ENCODE measurements at regions not wholly inside any gene's neighbourhood (a gene's known extent, or its start where the extent isn't known, plus 50 kb on each side); places are given as distances from the start of the nearest gene placed in this dataset.

DNA sequence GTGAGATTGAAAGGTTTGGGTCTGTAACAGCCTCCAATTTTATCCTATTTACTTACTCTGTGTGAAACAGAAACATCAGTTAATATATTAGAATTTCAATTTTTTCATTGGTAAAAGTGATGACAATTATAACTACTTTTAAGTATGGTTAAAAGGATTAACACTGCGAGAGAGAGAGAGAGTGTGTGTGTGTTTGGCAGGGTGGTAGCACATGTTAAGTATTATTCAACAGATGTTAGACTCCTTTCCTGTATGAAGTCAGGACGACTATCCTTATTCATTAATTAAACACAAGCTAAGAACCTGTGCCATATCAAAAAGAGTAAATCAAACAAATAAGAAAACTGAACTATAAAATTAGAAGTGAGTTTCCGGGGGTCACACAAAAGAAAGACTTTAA, 662.5 kb downstream of the PLPP3 start:
- no peak for DNase-seq
- WGBS, result 63% methylated on average over 3 of the region's 3 CpGs
- no peaks in the 10 kb centered on the region for H3K4me1 ChIP-seq (ENCODE audit: control insufficient read depth, insufficient read depth, low read length)
- H3K27ac ChIP-seq (ENCODE audit: low read length), result no peak overlapping the region
- intact Hi-C loops (cut with DNase I), result no loop called here
- H3K27me3 ChIP-seq (ENCODE audit: control insufficient read depth, insufficient read depth), result no peaks in the 10 kb centered on the region
- H3K4me3 ChIP-seq (ENCODE audit: low read length), result no peak overlapping the region
- ATAC-seq, result no peak
- H3K9me3 ChIP-seq (ENCODE audit: control insufficient read depth, low read length), result no peaks in the 10 kb centered on the region

- no peak overlapping the region for H3K27ac ChIP-seq (ENCODE audit: low read length)
- no peaks in the 10 kb centered on the region for H3K9me3 ChIP-seq (ENCODE audit: control insufficient read depth, low read length)
- ATAC-seq (peak in 1 of 2 donors; percentile 57), DNase-seq (no peak)
- 20% methylated on average over 2 of the region's 2 CpGs for WGBS
- no peaks in the 10 kb centered on the region for H3K27me3 ChIP-seq (ENCODE audit: control insufficient read depth, insufficient read depth)
- intact Hi-C loops (cut with DNase I), result no loop called here
- no peak overlapping the region for H3K4me3 ChIP-seq (ENCODE audit: low read length)
- no peaks in the 10 kb centered on the region for H3K4me1 ChIP-seq (ENCODE audit: control insufficient read depth, insufficient read depth, low read length)
These were observed 662.9 kb downstream of the PLPP3 start for GRCh38 chr1:55916481-55916880.

GRCh38 chr1:55913565-55913964, 665.8 kb downstream of the PLPP3 start:
- intact Hi-C loops (cut with DNase I), result no loop called here
- Histone ChIP-seq H3K9me3 (ENCODE audit: control insufficient read depth, low read length) (no peaks in the 10 kb centered on the region), H3K4me3 (ENCODE audit: low read length) (no peak overlapping the region), H3K27ac (ENCODE audit: low read length) (no peak overlapping the region), H3K4me1 (ENCODE audit: control insufficient read depth, insufficient read depth, low read length) (no peaks in the 10 kb centered on the region), H3K27me3 (ENCODE audit: control insufficient read depth, insufficient read depth) (no peaks in the 10 kb centered on the region)
- DNase-seq (no peak), ATAC-seq (no peak)
- WGBS, result 97% methylated on average over 7 of the region's 7 CpGs

GRCh38 chr1:55912438-55912837, 666.9 kb downstream of the PLPP3 start:
- Histone ChIP-seq H3K4me3 (ENCODE audit: low read length) (no peak overlapping the region), H3K27me3 (ENCODE audit: control insufficient read depth, insufficient read depth) (no peaks in the 10 kb centered on the region), H3K4me1 (ENCODE audit: control insufficient read depth, insufficient read depth, low read length) (no peaks in the 10 kb centered on the region), H3K9me3 (ENCODE audit: control insufficient read depth, low read length) (no peaks in the 10 kb centered on the region), H3K27ac (ENCODE audit: low read length) (no peak overlapping the region)
- intact Hi-C loops (cut with DNase I), result no loop called here
- ATAC-seq (no peak), DNase-seq (peak in 1 of 3 donors; percentile 40)
- 96% methylated on average over 6 of the region's 6 CpGs for WGBS

- intact Hi-C loops (cut with DNase I), result no loop called here
- no peaks in the 10 kb centered on the region for H3K27me3 ChIP-seq (ENCODE audit: control insufficient read depth, insufficient read depth)
- H3K27ac ChIP-seq (ENCODE audit: low read length), result no peak overlapping the region
- no peak overlapping the region for H3K4me3 ChIP-seq (ENCODE audit: low read length)
- DNase-seq (no peak), ATAC-seq (no peak)
- no peaks in the 10 kb centered on the region for H3K9me3 ChIP-seq (ENCODE audit: control insufficient read depth, low read length)
- WGBS, result 95% methylated on average over 3 of the region's 3 CpGs
- H3K4me1 ChIP-seq (ENCODE audit: control insufficient read depth, insufficient read depth, low read length), result no peaks in the 10 kb centered on the region
These were observed 674.8 kb downstream of the PLPP3 start for GRCh38 chr1:55904541-55904940.

DNA sequence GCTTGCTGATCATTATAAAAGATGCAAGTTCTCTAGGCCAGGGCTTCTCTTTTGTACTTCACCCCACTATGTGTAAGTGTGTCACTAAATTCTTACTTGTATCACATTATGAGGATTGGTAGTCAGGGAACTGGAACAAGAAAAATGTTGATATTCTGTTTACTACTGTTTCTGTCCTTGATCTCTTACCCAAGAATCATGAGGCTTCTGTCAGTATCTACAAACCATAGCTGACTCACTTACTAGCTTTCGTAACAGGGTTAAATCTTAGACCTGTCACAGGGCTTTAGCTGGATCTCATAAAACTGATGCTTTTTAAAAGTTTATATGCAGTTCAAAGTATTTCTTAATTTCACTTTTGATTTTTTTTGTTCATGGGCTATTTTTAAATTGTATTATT, 681.2 kb downstream of the PLPP3 start:
- no peak for DNase-seq
- Histone ChIP-seq H3K9me3 (ENCODE audit: control insufficient read depth, low read length) (no peaks in the 10 kb centered on the region), H3K27ac (ENCODE audit: low read length) (no peak overlapping the region), H3K4me1 (ENCODE audit: control insufficient read depth, insufficient read depth, low read length) (no peaks in the 10 kb centered on the region), H3K27me3 (ENCODE audit: control insufficient read depth, insufficient read depth) (no peaks in the 10 kb centered on the region), H3K4me3 (ENCODE audit: low read length) (no peak overlapping the region)
- 96% methylated on average over 1 of the region's 1 CpG for WGBS
- intact Hi-C loops (cut with DNase I), result no loop called here
- ATAC-seq, result no peak

GRCh38 chr1:55896210-55896609, 681.0 kb upstream of the USP24 start:
- no peaks in the 10 kb centered on the region for H3K9me3 ChIP-seq (ENCODE audit: control insufficient read depth, low read length)
- intact Hi-C loops (cut with DNase I), result no loop called here
- no peaks in the 10 kb centered on the region for H3K4me1 ChIP-seq (ENCODE audit: control insufficient read depth, insufficient read depth, low read length)
- 90% methylated on average over 5 of the region's 5 CpGs for WGBS
- H3K27me3 ChIP-seq (ENCODE audit: control insufficient read depth, insufficient read depth), result no peaks in the 10 kb centered on the region
- H3K4me3 ChIP-seq (ENCODE audit: low read length), result no peak overlapping the region
- DNase-seq (no peak), ATAC-seq (no peak)
- no peak overlapping the region for H3K27ac ChIP-seq (ENCODE audit: low read length)

DNA sequence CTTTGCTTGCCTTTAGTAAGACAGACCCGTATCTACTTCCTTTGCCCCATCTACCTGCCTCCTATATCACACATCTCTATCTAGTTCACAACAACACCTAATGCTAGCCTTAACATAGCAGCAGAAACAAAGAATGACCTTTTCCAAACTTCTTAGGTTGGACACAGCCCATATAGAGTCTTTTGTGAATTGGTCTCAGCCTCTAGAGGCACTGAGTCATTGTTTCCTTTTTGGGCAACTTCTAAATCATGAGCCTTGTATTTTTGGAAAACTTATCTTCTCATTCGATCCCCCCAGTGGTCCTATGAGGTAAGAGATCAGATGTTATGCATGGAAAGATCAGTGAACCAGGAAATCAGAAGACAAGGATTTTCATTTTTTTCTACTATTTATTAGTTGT, 679.4 kb upstream of the USP24 start:
- Histone ChIP-seq H3K27ac (ENCODE audit: low read length) (no peak overlapping the region), H3K27me3 (ENCODE audit: control insufficient read depth, insufficient read depth) (no peaks in the 10 kb centered on the region), H3K4me1 (ENCODE audit: control insufficient read depth, insufficient read depth, low read length) (no peaks in the 10 kb centered on the region), H3K9me3 (ENCODE audit: control insufficient read depth, low read length) (no peaks in the 10 kb centered on the region), H3K4me3 (ENCODE audit: low read length) (no peak overlapping the region)
- intact Hi-C loops (cut with DNase I), result no loop called here
- ATAC-seq (no peak), DNase-seq (no peak)
- WGBS, result 58% methylated on average over 2 of the region's 2 CpGs

DNA sequence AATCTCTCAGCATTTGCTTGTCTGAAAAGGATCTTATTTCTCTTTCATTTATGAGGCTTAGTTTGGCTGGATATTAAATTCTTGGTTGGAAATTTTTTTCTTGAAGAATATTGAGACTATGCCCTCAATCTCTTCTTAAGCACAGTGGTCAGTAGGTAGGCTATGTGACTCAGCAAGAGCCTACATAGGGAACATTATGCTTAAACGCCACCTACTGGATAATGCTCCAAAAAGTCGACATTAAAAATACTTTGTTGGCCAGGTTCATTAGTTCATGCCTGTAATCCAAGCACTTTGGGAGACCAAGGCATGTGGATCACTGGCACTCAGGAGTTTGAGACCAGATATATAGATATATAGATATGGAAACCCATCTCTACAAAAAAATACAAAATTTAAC, 678.0 kb upstream of the USP24 start:
- H3K4me3 ChIP-seq (ENCODE audit: low read length), result no peak overlapping the region
- ATAC-seq, result no peak
- 32% methylated on average over 2 of the region's 2 CpGs for WGBS

GRCh38 chr1:55888685-55889317, 673.6 kb upstream of the USP24 start:
- Histone ChIP-seq H3K9me3 (ENCODE audit: control insufficient read depth, low read length) (no peaks in the 10 kb centered on the region), H3K4me1 (ENCODE audit: control insufficient read depth, insufficient read depth, low read length) (no peaks in the 10 kb centered on the region), H3K4me3 (ENCODE audit: low read length) (no peak overlapping the region), H3K27me3 (ENCODE audit: control insufficient read depth, insufficient read depth) (no peaks in the 10 kb centered on the region), H3K27ac (ENCODE audit: low read length) (no peak overlapping the region)
- WGBS, result 96% methylated on average over 3 of the region's 3 CpGs
- ATAC-seq, result no peak
- no peak for DNase-seq
- intact Hi-C loops (cut with DNase I), result no loop called here

More for the DNA sequence above, 678.0 kb upstream of the USP24 start:
- H3K27me3 ChIP-seq (ENCODE audit: control insufficient read depth, insufficient read depth), result no peaks in the 10 kb centered on the region
- no peaks in the 10 kb centered on the region for H3K4me1 ChIP-seq (ENCODE audit: control insufficient read depth, insufficient read depth, low read length)
- intact Hi-C loops (cut with DNase I), result no loop called here
- DNase-seq, result no peak
- H3K27ac ChIP-seq (ENCODE audit: low read length), result no peak overlapping the region
- H3K9me3 ChIP-seq (ENCODE audit: control insufficient read depth, low read length), result no peaks in the 10 kb centered on the region

- DNase-seq (no peak), ATAC-seq (no peak)
- no peaks in the 10 kb centered on the region for H3K27me3 ChIP-seq (ENCODE audit: control insufficient read depth, insufficient read depth)
- no peak overlapping the region for H3K4me3 ChIP-seq (ENCODE audit: low read length)
- intact Hi-C loops (cut with DNase I), result no loop called here
- no peaks in the 10 kb centered on the region for H3K9me3 ChIP-seq (ENCODE audit: control insufficient read depth, low read length)
- no peak overlapping the region for H3K27ac ChIP-seq (ENCODE audit: low read length)
- 91% methylated on average over 4 of the region's 4 CpGs for WGBS
- H3K4me1 ChIP-seq (ENCODE audit: control insufficient read depth, insufficient read depth, low read length), result no peaks in the 10 kb centered on the region
These were observed 671.9 kb upstream of the USP24 start for GRCh38 chr1:55886856-55887712.

All from right cardiac atrium (tissue), 5 donors.